Subcutaneous abdominal adipose tissue (tissue), 5 donors: ENCODE measurements at regions not wholly inside any gene's neighbourhood (a gene's known extent, or its start where the extent isn't known, plus 50 kb on each side); places are given as distances from the start of the nearest gene placed in this dataset.

Experiments
- H3K27ac ChIP-seq: one replicate; pipeline ENCODE4 v1.7.0; 2013; ENCODE audit warnings: low read depth, mild to moderate bottlenecking, inconsistent platforms, low read length, moderate library complexity
- H3K27me3 ChIP-seq, 5 donors: one replicate each; pipeline ENCODE4 v1.7.0; 2013; ENCODE audit warnings: low read length in 5 of 5, inconsistent platforms in 1 of 5; ENCODE audit not compliant: control insufficient read depth in 5 of 5, insufficient read depth in 4 of 5
- H3K36me3 ChIP-seq, 5 donors: one replicate each; pipeline ENCODE4 v1.7.0; 2013; ENCODE audit warnings: low read length in 5 of 5; ENCODE audit not compliant: control insufficient read depth in 5 of 5, insufficient read depth in 5 of 5
- H3K4me1 ChIP-seq, 5 donors: one replicate each; pipeline ENCODE4 v1.7.0; 2013; ENCODE audit warnings: low read length in 5 of 5, mild to moderate bottlenecking in 3 of 5, moderate library complexity in 1 of 5; ENCODE audit not compliant: control insufficient read depth in 5 of 5, insufficient read depth in 5 of 5
- H3K4me3 ChIP-seq, 5 donors: one replicate each; pipeline ENCODE4 v1.7.0; 2013; ENCODE audit warnings: low read length in 5 of 5, low read depth in 1 of 5
- H3K9ac ChIP-seq, 5 donors: one replicate each; pipeline ENCODE4 v1.7.0; 2013; ENCODE audit warnings: low read length in 5 of 5, mild to moderate bottlenecking in 4 of 5, moderate library complexity in 3 of 5
- H3K9me3 ChIP-seq, 5 donors: one replicate each; pipeline ENCODE4 v1.7.0; 2013; ENCODE audit warnings: low read length in 5 of 5; ENCODE audit not compliant: control insufficient read depth in 5 of 5
- donor health status: healthy.
- donor health status: healthy.
- donor health status: healthy.
- donor health status: healthy.
- donor health status: healthy.

- H3K4me3 ChIP-seq, result no peak overlapping the region
- H3K36me3 ChIP-seq, result no peaks in the 10 kb centered on the region
- no peaks in the 10 kb centered on the region for H3K27me3 ChIP-seq
- H3K27ac ChIP-seq, result no peak overlapping the region
- no peak overlapping the region for H3K9ac ChIP-seq
- H3K4me1 ChIP-seq, result no peaks in the 10 kb centered on the region
- H3K9me3 ChIP-seq, result peaks cover 0 to 12% (median 6%) of the 10 kb centered on the region in 5 donors
Measured at GRCh38 chr2:207385076-207385475, 144.7 kb upstream of the CREB1 start.

GRCh38 chr2:207385903-207386302, 143.9 kb upstream of the CREB1 start:
- H3K4me1 ChIP-seq, result no peaks in the 10 kb centered on the region
- no peak overlapping the region for H3K9ac ChIP-seq
- H3K27ac ChIP-seq, result no peak overlapping the region
- H3K27me3 ChIP-seq, result no peaks in the 10 kb centered on the region
- no peak overlapping the region for H3K4me3 ChIP-seq
- H3K9me3 ChIP-seq, result peaks cover 0 to 12% (median 6%) of the 10 kb centered on the region in 5 donors
- H3K36me3 ChIP-seq, result no peaks in the 10 kb centered on the region

GRCh38 chr2:207387001-207387571, 142.7 kb upstream of the CREB1 start:
- H3K36me3 ChIP-seq, result no peaks in the 10 kb centered on the region
- H3K27me3 ChIP-seq, result no peaks in the 10 kb centered on the region
- H3K4me3 ChIP-seq, result no peak overlapping the region
- H3K27ac ChIP-seq, result no peak overlapping the region
- no peak overlapping the region for H3K9ac ChIP-seq
- no peaks in the 10 kb centered on the region for H3K4me1 ChIP-seq
- H3K9me3 ChIP-seq, result peaks cover 0 to 11% (median 6%) of the 10 kb centered on the region in 5 donors

- Histone ChIP-seq H3K27ac (no peak overlapping the region), H3K36me3 (no peaks in the 10 kb centered on the region), H3K4me3 (no peak overlapping the region), H3K27me3 (no peaks in the 10 kb centered on the region), H3K4me1 (no peaks in the 10 kb centered on the region), H3K9ac (no peak overlapping the region), H3K9me3 (peaks cover 3 to 6% (median 4%) of the 10 kb centered on the region in 5 donors)
Measured at GRCh38 chr2:207390302-207391095, 139.3 kb upstream of the CREB1 start.

GRCh38 chr2:207394203-207394781, 135.5 kb upstream of the CREB1 start:
- H3K36me3 ChIP-seq, result no peaks in the 10 kb centered on the region
- no peak overlapping the region for H3K4me3 ChIP-seq
- no peak overlapping the region for H3K9ac ChIP-seq
- H3K27me3 ChIP-seq, result no peaks in the 10 kb centered on the region
- no peak overlapping the region for H3K27ac ChIP-seq
- H3K4me1 ChIP-seq, result no peaks in the 10 kb centered on the region
- H3K9me3 ChIP-seq, result peaks cover 4 to 9% (median 5%) of the 10 kb centered on the region in 5 donors

- no peak overlapping the region for H3K4me3 ChIP-seq
- no peak overlapping the region for H3K27ac ChIP-seq
- no peaks in the 10 kb centered on the region for H3K36me3 ChIP-seq
- no peaks in the 10 kb centered on the region for H3K27me3 ChIP-seq
- H3K4me1 ChIP-seq, result no peaks in the 10 kb centered on the region
- no peak overlapping the region for H3K9ac ChIP-seq
- peaks cover 4 to 9% (median 5%) of the 10 kb centered on the region in 5 donors for H3K9me3 ChIP-seq
Measured at GRCh38 chr2:207394812-207395534, 134.8 kb upstream of the CREB1 start.

- Histone ChIP-seq H3K4me1 (no peaks in the 10 kb centered on the region), H3K4me3 (no peak overlapping the region), H3K27ac (no peak overlapping the region), H3K9me3 (peaks cover 4 to 9% (median 5%) of the 10 kb centered on the region in 5 donors), H3K36me3 (no peaks in the 10 kb centered on the region), H3K27me3 (no peaks in the 10 kb centered on the region), H3K9ac (no peak overlapping the region)
Measured at GRCh38 chr2:207395535-207396251, 134.1 kb upstream of the CREB1 start.

- H3K27ac ChIP-seq, result no peak overlapping the region
- no peak overlapping the region for H3K9ac ChIP-seq
- H3K27me3 ChIP-seq, result no peaks in the 10 kb centered on the region
- H3K4me1 ChIP-seq, result peaks cover 0 to 2% (median 0%) of the 10 kb centered on the region in 5 donors
- no peaks in the 10 kb centered on the region for H3K36me3 ChIP-seq
- no peak overlapping the region for H3K4me3 ChIP-seq
- H3K9me3 ChIP-seq, result peaks cover 4 to 9% (median 5%) of the 10 kb centered on the region in 5 donors
Measured at GRCh38 chr2:207397917-207398655, 131.7 kb upstream of the CREB1 start.

GRCh38 chr2:207399301-207399700, 130.5 kb upstream of the CREB1 start:
- H3K27me3 ChIP-seq, result no peaks in the 10 kb centered on the region

More at GRCh38 chr2:207399301-207399700, 130.5 kb upstream of the CREB1 start:
- Histone ChIP-seq H3K9ac (no peak overlapping the region), H3K4me3 (no peak overlapping the region), H3K9me3 (peaks cover 4 to 9% (median 5%) of the 10 kb centered on the region in 5 donors), H3K36me3 (no peaks in the 10 kb centered on the region), H3K27ac (no peak overlapping the region), H3K4me1 (peaks cover 0 to 2% (median 0%) of the 10 kb centered on the region in 5 donors)
